GM23338 (cell line): ENCODE measurements at regions not wholly inside any gene's neighbourhood (a gene's known extent, or its start where the extent isn't known, plus 50 kb on each side); places are given as distances from the start of the nearest gene placed in this dataset.
A peak's percentile ranks its signal among the peaks of the same experiment; 100 is the strongest.

Source experiments
- ATAC-seq: fragments of 200-7000 bp; cut with Tn5 transposase; 3 replicates; pipeline ENCODE4 v1.9.1; 2020
- DNase-seq: peaks from one replicate; pipeline ENCODE4 v3.0.0-alpha.2; 2015; ENCODE audit warnings: low spot score
- H2AFZ ChIP-seq: fragments of 200-600 bp; sonication (generic); 2 replicates; pipeline ENCODE4 v1.8.0; 2016; ENCODE audit warnings: antibody characterized with exemption, mild to moderate bottlenecking, moderate library complexity
- H3F3A ChIP-seq: fragments of 200-600 bp; sonication (generic); replicated peaks from 2 replicates; pipeline ENCODE4 v1.8.0; 2017; ENCODE audit warnings: antibody characterized with exemption, mixed run types, low read depth
- H3K27ac ChIP-seq: fragments of 200-600 bp; sonication (generic); 2 replicates; pipeline ENCODE4 v1.6.1; 2016; ENCODE audit warnings: low read depth
- H3K27me3 ChIP-seq: fragments of 200-600 bp; sonication (generic); 2 replicates; pipeline ENCODE4 v1.8.0; 2016; ENCODE audit warnings: mild to moderate bottlenecking, mixed run types, moderate library complexity; ENCODE audit not compliant: insufficient read depth
- H3K36me3 ChIP-seq: fragments of 200-600 bp; sonication (generic); 2 replicates; pipeline ENCODE4 v1.8.0; 2016; ENCODE audit warnings: mild to moderate bottlenecking; ENCODE audit not compliant: insufficient read depth
- H3K4me1 ChIP-seq: fragments of 200-600 bp; sonication (generic); 2 replicates; pipeline ENCODE4 v1.8.0; 2016; ENCODE audit warnings: mild to moderate bottlenecking, moderate library complexity; ENCODE audit not compliant: insufficient read depth
- H3K4me2 ChIP-seq: fragments of 200-600 bp; sonication (generic); 2 replicates; pipeline ENCODE4 v1.7.1; 2017; ENCODE audit warnings: mixed run types
- H3K4me3 ChIP-seq: fragments of 200-600 bp; sonication (generic); 2 replicates; pipeline ENCODE4 v1.6.1; 2016; ENCODE audit warnings: mixed run types
- H3K79me2 ChIP-seq: fragments of 200-600 bp; sonication (generic); replicated peaks from 2 replicates; pipeline ENCODE4 v1.8.0; 2017; ENCODE audit warnings: mild to moderate bottlenecking; ENCODE audit not compliant: insufficient read depth
- H3K9me2 ChIP-seq: fragments of 200-600 bp; sonication (generic); 2 replicates; pipeline ENCODE4 v1.8.0; 2017; ENCODE audit not compliant: insufficient read depth
- H4K20me1 ChIP-seq: fragments of 200-600 bp; sonication (generic); replicated peaks from 2 replicates; pipeline ENCODE4 v1.8.0; 2017; ENCODE audit warnings: mild to moderate bottlenecking; ENCODE audit not compliant: insufficient read depth
- H3K27ac Mint-ChIP-seq: 2 replicates; pipeline ENCODE4 v1.8.0; 2020; ENCODE audit warnings: inconsistent platforms, mild to moderate bottlenecking, moderate library complexity, mixed read lengths
- H3K27me3 Mint-ChIP-seq: 3 replicates; pipeline ENCODE4 v1.8.0; 2022; ENCODE audit warnings: low read depth, mild to moderate bottlenecking, moderate library complexity, mixed read lengths, inconsistent platforms; ENCODE audit not compliant: insufficient read depth, poor library complexity
- H3K36me3 Mint-ChIP-seq: 3 replicates; pipeline ENCODE4 v1.8.0; 2021; ENCODE audit warnings: low read depth, mild to moderate bottlenecking, inconsistent platforms, moderate library complexity, mixed read lengths
- H3K4me1 Mint-ChIP-seq: 3 replicates; pipeline ENCODE4 v1.8.0; 2020; ENCODE audit warnings: mild to moderate bottlenecking, inconsistent platforms, mixed read lengths
- H3K4me3 Mint-ChIP-seq: 3 replicates; pipeline ENCODE4 v1.8.0; 2021; ENCODE audit warnings: moderate library complexity, mild to moderate bottlenecking, inconsistent platforms, mixed read lengths
- H3K9me3 Mint-ChIP-seq: 3 replicates; pipeline ENCODE4 v1.8.0; 2020; ENCODE audit warnings: moderate library complexity, mild to moderate bottlenecking, inconsistent platforms, mixed read lengths
- CREB1 ChIP-seq: fragments of 250-450 bp; sonication (Bioruptor Pico); IDR thresholded peaks from 2 replicates; pipeline ENCODE4 v1.5.0; 2020; ENCODE audit warnings: low read depth, mild to moderate bottlenecking, moderate library complexity
- CTCF ChIP-seq, 2 experiments: fragments of 200-600 bp in 1 of 2; sonication (generic) in 1 of 2; conservative IDR thresholded peaks; 2 replicates each; pipeline versions ENCODE4 v1.5.1 to v1.6.1; 2016 to 2017; ENCODE audit warnings: antibody characterized with exemption in 2 of 2, low read depth in 2 of 2, mild to moderate bottlenecking in 2 of 2, moderate library complexity in 1 of 2
- ETS1 ChIP-seq: IDR thresholded peaks from 2 replicates; pipeline ENCODE4 v1.6.1; 2016; ENCODE audit warnings: antibody characterized with exemption
- EZH2 ChIP-seq: fragments of 200-600 bp; sonication (generic); IDR thresholded peaks from one replicate; pipeline ENCODE4 v1.8.0; 2017; ENCODE audit warnings: antibody characterized with exemption, mild to moderate bottlenecking, low read depth; ENCODE audit not compliant: unreplicated experiment
- EZH2phosphoT487 ChIP-seq: fragments of 200-600 bp; sonication (generic); IDR thresholded peaks from one replicate; pipeline ENCODE4 v1.8.1; 2018; ENCODE audit warnings: antibody characterized with exemption; ENCODE audit not compliant: unreplicated experiment
- JUNB ChIP-seq: IDR thresholded peaks from one replicate; pipeline ENCODE4 v1.6.1; 2016; ENCODE audit warnings: antibody characterized with exemption; ENCODE audit not compliant: unreplicated experiment
- NANOG ChIP-seq: IDR thresholded peaks from 2 replicates; pipeline ENCODE4 v1.6.1; 2016; ENCODE audit warnings: antibody characterized with exemption, borderline replicate concordance
- POLR2AphosphoS5 ChIP-seq: IDR thresholded peaks from 2 replicates; pipeline ENCODE4 v1.6.1; 2016; ENCODE audit warnings: antibody characterized with exemption, low read depth
- REST ChIP-seq: IDR thresholded peaks from one replicate; pipeline ENCODE4 v1.6.1; 2018; ENCODE audit warnings: antibody characterized with exemption; ENCODE audit not compliant: unreplicated experiment
- STAT1 ChIP-seq: IDR thresholded peaks from one replicate; pipeline ENCODE4 v1.6.1; 2016; ENCODE audit warnings: antibody characterized with exemption; ENCODE audit not compliant: unreplicated experiment
- ZNF114 ChIP-seq: fragments of 250-450 bp; sonication (Bioruptor Pico); IDR thresholded peaks from 2 replicates; pipeline ENCODE4 v1.5.0; 2020; ENCODE audit warnings: mild to moderate bottlenecking, moderate library complexity
- ZNF331 ChIP-seq: fragments of 250-450 bp; sonication (Bioruptor Pico); IDR thresholded peaks from 2 replicates; pipeline ENCODE4 v1.5.0; 2020; ENCODE audit warnings: low read depth, mild to moderate bottlenecking, moderate library complexity
- ZNF462 ChIP-seq: fragments of 250-450 bp; sonication (Bioruptor Pico); IDR thresholded peaks from 2 replicates; pipeline ENCODE4 v1.5.0; 2020; ENCODE audit warnings: mild to moderate bottlenecking, moderate library complexity

GRCh38 chr14:44778604-44779003 lies 183.1 kb downstream of the KLHL28 start:
- Mint-ChIP-seq H3K27ac (no peak overlapping the region), H3K36me3 (no peaks in the 10 kb centered on the region), H3K9me3 (no peaks in the 10 kb centered on the region), H3K4me1 (no peaks in the 10 kb centered on the region; the same call in 2 of the 3 replicates), H3K27me3 (no peaks in the 10 kb centered on the region), H3K4me3 (no peak overlapping the region)
- no peak overlapping the region for H3K4me3 ChIP-seq
- ATAC-seq (peak; percentile 55; the same call in 2 of the 3 replicates), DNase-seq (peak; percentile 22)
- TF ChIP-seq ZNF462 (CRISPR knock-in tag) = no peak
- no peak for TF ChIP-seq STAT1
- no peak for TF ChIP-seq EZH2
- TF ChIP-seq JUNB = no peak
- TF ChIP-seq REST = no peak
- no peak for TF ChIP-seq CREB1 (CRISPR knock-in tag)
- no peak for TF ChIP-seq ETS1
- TF ChIP-seq ZNF331 (CRISPR knock-in tag) = no peak
- TF ChIP-seq ZNF114 (CRISPR knock-in tag) = no peak
- TF ChIP-seq POLR2AphosphoS5 = no peak
- TF ChIP-seq NANOG = no peak
- TF ChIP-seq EZH2phosphoT487 = no peak
- TF ChIP-seq CTCF (conservative IDR thresholded peaks at IDR 0.05; ENCODE audit: low read depth in 2 of 2) = no peak
- H3K36me3 ChIP-seq = no peaks in the 10 kb centered on the region
- no peak overlapping the region for H3K27ac ChIP-seq
- no peaks in the 10 kb centered on the region for H3F3A ChIP-seq
- no peaks in the 10 kb centered on the region for H4K20me1 ChIP-seq
- H3K4me1 ChIP-seq = no peaks in the 10 kb centered on the region
- H3K9me2 ChIP-seq = peaks cover 3% of the 10 kb centered on the region; the same call in 1 of the 2 replicates
- no peak overlapping the region for H3K4me2 ChIP-seq
- H3K79me2 ChIP-seq = no peaks in the 10 kb centered on the region
- H3K27me3 ChIP-seq = no peaks in the 10 kb centered on the region
- H2AFZ ChIP-seq = 0 out of 2 replicates have a peak overlapping the region, but pooled peaks have one; percentile 29
